ENCODE measurements at regions not wholly inside any gene's neighbourhood (a gene's known extent, or its start where the extent isn't known, plus 50 kb on each side); places are given as distances from the start of the nearest gene placed in this dataset.

DNA sequence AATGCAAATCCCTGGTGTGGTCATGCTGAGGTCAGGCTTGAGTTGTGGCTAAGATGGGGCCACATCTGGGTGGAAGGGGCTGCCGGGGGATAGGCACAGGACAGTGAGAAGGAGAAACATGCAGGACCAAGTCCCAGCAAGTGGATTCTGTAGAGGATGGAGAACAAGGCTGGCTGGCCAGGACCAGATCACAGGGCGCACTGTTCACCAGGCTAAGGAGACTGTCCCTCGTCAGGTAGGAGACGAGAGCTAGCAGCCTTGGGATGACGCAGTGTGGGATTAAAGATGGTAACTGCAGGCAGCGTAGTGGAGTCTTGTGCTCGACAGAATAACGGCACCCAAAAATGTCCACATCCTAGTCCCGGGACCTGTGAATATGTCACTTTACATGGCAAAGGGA, 336.1 kb downstream of the BCL11B start:
- TF ChIP-seq, protein P1, sequence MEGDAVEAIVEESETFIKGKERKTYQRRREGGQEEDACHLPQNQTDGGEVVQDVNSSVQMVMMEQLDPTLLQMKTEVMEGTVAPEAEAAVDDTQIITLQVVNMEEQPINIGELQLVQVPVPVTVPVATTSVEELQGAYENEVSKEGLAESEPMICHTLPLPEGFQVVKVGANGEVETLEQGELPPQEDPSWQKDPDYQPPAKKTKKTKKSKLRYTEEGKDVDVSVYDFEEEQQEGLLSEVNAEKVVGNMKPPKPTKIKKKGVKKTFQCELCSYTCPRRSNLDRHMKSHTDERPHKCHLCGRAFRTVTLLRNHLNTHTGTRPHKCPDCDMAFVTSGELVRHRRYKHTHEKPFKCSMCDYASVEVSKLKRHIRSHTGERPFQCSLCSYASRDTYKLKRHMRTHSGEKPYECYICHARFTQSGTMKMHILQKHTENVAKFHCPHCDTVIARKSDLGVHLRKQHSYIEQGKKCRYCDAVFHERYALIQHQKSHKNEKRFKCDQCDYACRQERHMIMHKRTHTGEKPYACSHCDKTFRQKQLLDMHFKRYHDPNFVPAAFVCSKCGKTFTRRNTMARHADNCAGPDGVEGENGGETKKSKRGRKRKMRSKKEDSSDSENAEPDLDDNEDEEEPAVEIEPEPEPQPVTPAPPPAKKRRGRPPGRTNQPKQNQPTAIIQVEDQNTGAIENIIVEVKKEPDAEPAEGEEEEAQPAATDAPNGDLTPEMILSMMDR (IDR thresholded peaks at IDR 0.05), result no peak
- no peak for TF ChIP-seq POLR2A (IDR thresholded peaks at IDR 0.05)
- no peak for TF ChIP-seq EP300 (IDR thresholded peaks at IDR 0.05)

Data from suprapubic skin (tissue), 3 donors.